Limb (tissue), 2 donors: ENCODE measurements at regions not wholly inside any gene's neighbourhood (a gene's known extent, or its start where the extent isn't known, plus 50 kb on each side); places are given as distances from the start of the nearest gene placed in this dataset.
"Not testable (repeated sequence)": the region's sequence is repeated elsewhere in the genome, so short reads cannot be mapped to it uniquely, and the experiment has no call there.

Experiments used
- DNase-seq, 2 donors: peaks; one replicate each; pipeline ENCODE4 v3.0.0-alpha.2; 2016; ENCODE audit errors: extremely low spot score in 2 of 2

DNA sequence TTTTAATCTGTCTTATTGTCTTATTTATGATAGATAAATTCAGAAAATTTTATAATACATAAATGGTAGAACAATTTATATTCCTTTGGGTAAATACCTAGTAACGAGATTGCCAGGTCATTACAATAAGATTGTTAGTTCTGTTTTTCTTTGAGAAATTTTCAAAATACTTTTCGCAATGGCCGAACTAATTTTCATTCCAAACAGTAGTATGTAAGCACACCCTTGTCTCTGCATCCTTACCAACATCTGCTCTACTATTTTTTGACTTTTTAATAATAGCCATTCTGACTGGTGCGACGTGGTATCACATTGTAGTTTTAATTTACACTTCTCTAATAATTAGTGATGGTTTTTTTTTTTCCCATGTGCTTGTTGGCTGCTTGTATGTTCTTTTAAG lies 351.4 kb upstream of the LUZP2 start:
- no peak for DNase-seq

DNA sequence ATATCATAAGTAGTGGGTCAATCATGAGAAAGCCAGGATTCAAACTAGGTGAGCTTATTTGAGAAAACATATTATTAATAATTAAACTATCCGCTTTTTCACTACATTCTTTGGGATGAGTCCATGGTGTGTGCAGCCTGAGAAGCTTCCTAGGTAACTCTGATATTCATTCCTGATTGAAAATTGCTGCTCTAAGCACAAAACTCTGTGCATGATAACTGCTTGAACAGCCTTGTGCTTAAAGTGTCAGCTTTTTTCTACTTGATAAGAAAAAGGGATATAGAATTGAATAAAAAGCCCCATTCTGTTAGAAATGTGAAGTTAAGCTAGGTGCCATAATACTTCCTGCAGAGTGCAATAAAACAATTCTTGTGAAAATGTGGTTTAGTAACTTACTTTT lies 343.5 kb upstream of the LUZP2 start:
- DNase-seq = no peak

DNA sequence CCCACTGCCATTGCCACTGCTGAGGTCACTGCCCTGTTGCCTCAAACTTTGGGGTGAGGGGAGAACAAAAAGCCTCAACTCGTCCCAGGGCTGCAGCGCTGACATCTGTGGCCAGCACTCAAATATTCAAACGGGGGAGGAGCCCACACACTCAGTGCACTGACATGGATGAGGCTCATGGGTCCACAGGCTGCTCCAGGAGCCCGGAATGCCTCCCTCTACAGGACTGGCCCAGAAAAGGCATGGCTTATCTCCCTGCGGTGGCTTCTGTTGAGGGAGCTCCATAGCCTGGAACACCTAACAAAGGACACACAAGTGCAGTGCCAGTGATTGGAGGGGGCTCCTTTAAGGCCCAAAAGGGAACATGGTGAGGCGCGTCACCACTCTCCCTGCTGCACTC lies 341.1 kb upstream of the LUZP2 start:
- DNase-seq = no peak

DNA sequence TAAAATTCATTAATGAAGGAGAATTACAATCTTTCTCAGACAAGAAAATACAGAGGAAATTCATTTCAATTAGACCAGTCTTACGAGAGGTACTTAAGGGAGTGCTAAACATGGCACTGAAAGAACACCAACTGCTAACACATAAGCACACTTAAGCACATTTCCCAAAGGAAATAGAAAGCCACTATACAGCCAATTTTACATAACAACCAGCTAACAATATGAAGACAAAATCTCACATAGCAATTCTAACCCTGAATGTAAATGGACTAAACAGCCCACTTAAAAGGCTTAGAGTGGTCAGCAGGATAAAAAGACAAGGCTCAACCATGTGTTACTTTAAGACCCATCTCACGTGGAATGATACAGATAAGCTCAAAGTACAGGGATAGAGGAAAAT lies 339.5 kb upstream of the LUZP2 start:
- no peak for DNase-seq

DNA sequence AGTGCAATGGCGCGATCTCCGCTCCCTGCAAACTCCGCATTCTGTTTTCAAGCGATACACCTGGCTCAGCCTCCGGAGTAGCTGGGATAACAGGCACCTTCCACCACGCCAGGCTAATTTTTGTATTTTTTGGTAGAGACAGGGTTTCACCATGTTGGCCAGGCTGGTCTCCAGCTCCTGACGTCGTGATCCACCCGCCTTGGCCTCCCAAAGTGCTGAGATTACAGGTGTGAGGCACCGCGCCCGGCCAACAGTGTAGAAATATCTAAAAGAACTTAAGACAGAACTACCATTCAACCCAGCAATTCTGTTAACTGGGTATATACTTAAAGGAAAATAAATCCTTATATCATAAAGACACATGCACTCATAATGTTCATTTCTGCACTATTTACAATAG lies 335.3 kb upstream of the LUZP2 start:
- DNase-seq = no peak

DNA sequence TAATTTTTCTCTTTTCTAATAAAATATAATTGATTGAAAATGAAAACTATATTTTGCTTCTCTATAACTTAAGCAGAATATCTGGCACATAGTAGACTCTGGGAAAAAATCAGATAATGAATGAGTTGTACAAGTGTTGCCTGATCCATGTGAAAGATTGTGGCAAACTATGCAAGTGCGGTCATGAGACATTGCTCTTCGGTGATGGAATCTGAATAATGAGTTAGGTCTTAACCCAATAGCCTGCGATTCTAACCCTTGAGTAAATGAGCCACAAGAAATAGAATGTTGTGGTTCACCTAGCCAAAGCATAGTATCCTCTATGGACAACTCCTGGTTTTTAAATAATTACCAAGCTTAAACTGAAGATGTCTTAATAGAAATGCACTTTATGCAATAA lies 333.7 kb upstream of the LUZP2 start:
- DNase-seq = no peak

DNA sequence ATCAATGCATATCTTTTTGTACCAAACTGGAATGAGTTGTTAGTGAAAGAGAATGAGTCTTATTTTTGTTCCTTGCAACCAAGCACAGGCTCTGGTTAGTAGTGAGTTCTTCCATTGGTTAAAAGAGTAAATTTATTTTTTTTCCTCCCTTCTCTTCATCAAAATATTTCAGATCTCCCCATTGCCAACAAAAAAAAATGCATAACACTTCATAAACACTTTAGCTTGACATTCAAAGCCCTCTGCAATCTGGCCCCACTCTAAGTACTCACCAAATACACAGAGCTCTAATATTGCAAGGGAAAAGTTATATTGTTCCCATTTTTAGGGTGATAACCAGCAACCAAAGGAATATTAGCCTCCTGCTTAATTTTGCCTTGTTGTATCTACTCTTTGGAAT lies 333.0 kb upstream of the LUZP2 start:
- DNase-seq = no peak

DNA sequence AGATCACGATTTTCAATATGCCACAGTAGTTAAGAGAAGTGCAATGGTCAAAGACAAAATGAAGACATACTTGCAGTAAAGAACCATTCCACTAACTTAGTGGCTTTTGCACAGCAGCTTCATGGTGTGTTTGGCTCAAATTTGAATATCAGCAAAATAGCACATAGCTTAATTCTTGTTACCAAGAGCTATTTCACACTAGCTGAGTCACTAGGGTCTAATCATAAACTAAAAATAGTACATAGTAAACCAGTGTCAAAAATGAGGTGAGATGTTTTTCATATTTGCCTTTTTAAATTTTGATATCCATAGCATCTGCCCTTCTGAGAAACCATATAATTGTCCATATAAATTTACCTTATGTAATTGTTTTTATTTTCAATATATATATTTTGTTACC lies 325.0 kb upstream of the LUZP2 start:
- no peak for DNase-seq

GRCh38 chr11:24181395-24182047 lies 315.3 kb upstream of the LUZP2 start:
- DNase-seq = no peak

- DNase-seq = not testable (repeated sequence)
These were observed 311.3 kb upstream of the LUZP2 start for GRCh38 chr11:24185535-24185934.

- no peak for DNase-seq
These were observed 300.1 kb upstream of the LUZP2 start for GRCh38 chr11:24196733-24197132.

- no peak for DNase-seq
These were observed 298.4 kb upstream of the LUZP2 start for GRCh38 chr11:24198481-24198880.

DNA sequence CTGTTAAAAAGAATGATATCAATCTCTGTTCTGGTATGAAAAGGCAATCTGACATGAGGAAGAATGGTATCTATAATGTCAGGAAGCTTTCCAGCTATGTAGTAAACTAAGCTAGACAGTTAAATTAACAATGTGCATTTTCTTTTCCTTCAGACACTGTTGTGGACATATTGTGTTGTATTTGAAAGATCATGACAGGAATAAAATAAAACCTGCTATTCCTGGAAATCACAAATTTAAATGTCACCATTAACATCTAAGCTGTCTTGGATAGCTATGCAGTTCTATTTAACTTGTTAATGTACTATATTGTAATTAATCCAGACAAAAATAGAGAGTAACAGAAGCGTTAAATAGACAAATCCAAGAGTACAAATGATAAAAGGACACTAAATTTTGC lies 297.4 kb upstream of the LUZP2 start:
- no peak for DNase-seq

GRCh38 chr11:24206030-24206429 lies 290.8 kb upstream of the LUZP2 start:
- no peak for DNase-seq

DNA sequence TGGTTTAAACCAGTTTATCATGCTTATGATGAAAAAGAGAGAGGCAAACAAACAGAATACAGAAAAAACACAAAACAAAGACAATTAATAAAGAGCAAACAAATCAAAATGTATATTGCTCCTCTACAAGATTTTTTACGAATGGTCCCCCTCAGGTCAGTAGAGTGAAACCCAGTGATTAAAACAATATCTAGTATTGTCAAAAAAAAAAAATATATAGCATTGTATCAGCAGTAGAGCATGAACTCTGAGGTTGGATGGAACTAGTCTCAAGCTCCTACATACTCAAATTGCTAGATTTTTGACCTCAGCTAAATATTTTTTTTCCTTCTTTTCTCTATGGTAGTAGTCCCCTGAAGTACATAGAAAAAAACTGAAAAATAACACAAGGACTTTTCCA lies 290.3 kb upstream of the LUZP2 start:
- DNase-seq = no peak

DNA sequence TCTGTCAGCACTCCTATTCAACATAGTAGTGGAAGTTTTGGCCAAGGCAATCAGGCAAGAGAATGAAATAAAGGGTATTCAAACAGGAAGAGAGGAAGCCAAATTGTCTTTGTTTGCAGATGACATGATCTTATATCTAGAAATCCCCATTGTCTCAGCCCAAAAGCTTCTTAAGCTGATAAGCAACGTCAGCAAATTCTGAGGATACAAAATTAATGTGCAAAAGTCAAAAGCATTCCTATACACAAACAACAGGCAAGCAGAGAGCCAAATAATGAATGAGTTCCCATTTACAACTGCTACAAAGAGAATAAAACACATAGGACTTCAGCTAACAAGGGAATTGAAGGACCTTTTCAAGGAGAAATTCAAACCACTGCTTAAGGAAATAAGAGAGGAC lies 280.4 kb upstream of the LUZP2 start:
- no peak for DNase-seq

DNA sequence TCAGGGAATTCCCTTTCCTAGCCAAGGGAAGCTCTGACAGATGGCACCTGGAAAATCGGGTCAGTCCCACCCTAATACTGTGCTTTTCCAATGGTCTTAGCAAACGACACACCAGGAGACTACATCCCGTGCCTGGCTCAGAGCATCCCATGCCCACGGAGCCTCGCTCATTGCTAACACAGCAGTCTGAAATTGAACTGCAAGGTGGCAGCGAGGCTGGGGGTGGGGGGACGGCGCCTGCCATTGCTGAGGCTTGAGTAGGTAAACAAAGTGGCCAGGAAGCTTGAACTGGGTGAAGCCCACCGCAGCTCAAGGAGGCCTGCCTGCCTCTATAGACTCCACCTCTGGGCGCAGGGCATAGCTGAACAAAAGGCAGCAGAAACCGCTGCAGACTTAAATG lies 279.5 kb upstream of the LUZP2 start:
- not testable (repeated sequence) for DNase-seq

GRCh38 chr11:24225501-24225900 lies 271.4 kb upstream of the LUZP2 start:
- no peak for DNase-seq

DNA sequence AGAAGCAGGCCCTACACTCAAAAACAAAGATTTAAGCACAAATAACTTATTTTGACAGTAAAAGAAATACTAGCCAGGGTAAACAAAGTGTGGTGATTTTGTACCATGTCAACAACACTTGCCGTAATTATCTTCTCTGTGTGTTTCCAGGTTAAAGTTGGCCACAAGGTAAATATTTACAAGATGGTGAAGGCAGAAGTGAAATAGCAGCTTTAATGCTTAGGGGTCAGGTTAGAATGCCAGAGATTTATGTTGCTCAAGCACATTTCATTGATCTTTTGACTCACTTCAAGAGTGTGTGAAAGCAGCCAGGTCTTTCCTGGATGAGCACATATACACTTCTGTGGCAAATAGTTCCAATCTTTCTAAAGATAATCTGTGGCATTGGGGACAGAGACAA lies 270.2 kb upstream of the LUZP2 start:
- no peak for DNase-seq

GRCh38 chr11:24233041-24233440 lies 263.8 kb upstream of the LUZP2 start:
- no peak for DNase-seq

DNA sequence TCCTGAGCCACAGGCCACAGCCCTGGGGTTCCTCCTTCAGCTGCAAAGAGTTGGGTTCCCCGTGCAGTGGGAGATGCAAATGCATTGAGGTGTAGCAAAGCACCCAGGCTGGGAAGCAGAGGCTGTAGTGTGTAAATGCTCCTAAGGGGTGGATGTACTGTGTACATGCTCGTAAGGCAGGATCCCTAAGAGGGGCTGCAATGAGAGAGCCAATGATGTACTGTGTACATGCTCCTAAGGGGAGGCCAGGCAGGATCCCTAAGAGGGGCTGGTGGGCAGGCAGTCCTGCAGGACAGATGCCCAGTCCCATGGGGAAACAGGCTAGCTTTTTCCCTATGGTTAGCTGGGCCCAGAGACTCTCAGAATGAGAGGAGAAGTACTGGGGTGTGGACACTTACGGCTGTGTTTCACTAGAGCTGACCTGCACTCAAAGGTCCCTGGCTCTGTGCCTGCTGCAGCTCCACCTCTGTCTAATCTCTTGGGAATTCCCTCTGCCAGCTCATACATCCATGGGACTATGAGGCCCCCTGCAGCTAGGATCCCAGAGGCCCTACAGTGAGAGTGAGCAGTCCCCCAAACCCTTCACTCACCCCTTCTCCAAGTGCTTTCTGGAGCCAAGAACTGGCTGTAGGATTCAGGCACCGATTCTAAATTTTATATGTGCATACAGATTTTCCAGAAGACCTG lies 261.9 kb upstream of the LUZP2 start:
- no peak for DNase-seq

GRCh38 chr11:24238771-24239645 lies 257.8 kb upstream of the LUZP2 start:
- no peak for DNase-seq

GRCh38 chr11:24239930-24240329 lies 256.9 kb upstream of the LUZP2 start:
- no peak for DNase-seq
